GM18505 (cell line): ENCODE measurements at regions not wholly inside any gene's neighbourhood (a gene's known extent, or its start where the extent isn't known, plus 50 kb on each side); places are given as distances from the start of the nearest gene placed in this dataset.

Experiments
- ATAC-seq: cut with Tn5 transposase; IDR thresholded peaks from one replicate; pipeline ENCODE4 v1.9.1; 2021; ENCODE audit not compliant: unreplicated experiment
- POLR2A ChIP-seq: IDR thresholded peaks from 4 replicates; pipeline ENCODE4 v1.6.1; 2011; ENCODE audit warnings: borderline replicate concordance; ENCODE audit not compliant: insufficient read depth, insufficient read length; ENCODE audit errors: extremely low read depth

DNA sequence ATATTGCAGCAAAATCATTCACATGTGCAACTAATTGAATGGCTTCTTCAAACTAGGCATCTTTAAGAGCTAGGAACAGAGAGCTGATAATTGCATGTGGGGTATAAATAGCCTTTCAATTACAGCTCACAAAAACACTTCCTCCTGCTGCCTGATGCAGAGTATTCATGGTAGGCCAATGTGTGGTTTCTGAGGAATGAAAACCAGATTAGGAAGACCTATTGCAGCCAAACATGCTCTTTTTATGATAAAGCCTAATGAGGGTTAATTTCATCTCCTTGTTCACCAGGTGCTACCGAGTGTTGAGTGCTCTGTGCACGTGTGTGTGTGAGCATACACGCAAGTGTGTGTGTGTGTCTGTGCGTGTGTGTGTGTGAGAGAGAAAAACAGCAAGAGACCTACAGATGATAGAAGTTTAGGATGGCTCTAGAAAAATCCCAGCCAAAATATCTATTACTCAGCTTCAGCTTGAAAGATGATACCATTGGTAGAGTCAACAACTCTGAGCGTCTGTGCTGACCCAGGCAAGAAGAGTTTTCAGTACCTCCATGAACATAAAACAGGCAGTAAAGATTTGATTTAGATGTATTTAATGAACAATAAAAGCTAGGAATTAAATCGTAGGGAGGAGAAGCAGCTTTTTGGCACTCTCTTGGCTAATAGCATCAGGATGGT, 448.5 kb upstream of the ANKRD30A start:
- TF ChIP-seq POLR2A: no peak
- no peak for ATAC-seq

DNA sequence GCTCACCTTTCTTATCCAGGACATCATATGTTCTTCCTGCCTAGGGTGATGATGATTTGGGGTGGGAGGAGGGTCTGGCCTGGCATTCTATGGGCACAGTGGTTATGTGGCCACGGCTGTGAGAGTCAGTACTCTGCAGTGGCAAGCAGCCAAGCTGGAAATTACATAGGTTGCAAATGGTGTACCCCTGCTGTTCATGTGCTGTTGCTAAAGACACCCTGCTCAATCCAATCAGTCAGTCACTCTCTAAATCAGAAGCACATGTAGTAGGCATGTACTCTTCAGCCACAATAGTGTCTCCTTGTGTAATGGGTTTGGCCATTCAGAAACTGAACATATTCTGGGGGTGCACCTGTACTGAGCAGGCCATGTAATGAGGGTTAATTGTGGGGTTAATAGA, 449.1 kb upstream of the ANKRD30A start:
- no peak for ATAC-seq
- no peak for TF ChIP-seq POLR2A

DNA sequence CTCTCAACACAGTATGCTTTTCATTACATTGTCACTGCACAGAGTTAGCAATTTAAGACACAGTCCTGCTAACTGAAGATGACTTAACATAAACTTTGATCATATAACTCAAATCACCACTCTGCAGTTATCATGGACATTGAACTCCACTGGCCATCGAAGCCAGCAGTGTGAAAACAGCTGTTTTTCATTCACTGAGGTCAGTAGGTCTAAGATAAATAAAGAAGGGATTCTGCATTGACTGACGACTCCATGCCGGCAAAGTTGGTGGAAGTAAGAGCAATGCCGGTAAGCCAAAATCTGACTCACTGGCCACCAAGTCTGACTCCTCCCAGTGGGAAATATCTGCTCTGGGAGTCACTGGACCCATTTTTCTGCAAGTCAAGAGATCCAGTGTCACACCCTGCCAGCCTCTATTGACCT, 449.9 kb upstream of the ANKRD30A start:
- no peak for ATAC-seq
- TF ChIP-seq POLR2A: no peak

DNA sequence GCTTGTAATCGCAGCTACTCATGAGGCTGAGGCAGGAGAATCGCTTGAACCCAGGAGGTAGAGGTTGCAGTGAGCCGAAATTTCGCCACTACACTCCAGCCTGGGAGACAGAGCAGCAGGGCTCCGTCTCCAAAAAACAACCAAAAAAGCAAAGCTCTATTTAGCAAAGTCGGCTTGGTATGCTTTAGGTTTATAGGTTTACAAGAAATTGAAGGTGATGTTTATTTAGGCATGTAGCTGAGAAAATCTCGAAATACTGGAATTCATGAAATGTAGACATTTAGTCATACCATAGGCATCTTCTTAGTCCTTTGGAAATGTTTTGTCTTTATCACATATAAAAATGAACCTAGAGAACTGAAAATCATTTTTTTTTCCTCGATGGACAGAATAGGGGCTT, 453.8 kb upstream of the ANKRD30A start:
- ATAC-seq: no peak
- TF ChIP-seq POLR2A: no peak

DNA sequence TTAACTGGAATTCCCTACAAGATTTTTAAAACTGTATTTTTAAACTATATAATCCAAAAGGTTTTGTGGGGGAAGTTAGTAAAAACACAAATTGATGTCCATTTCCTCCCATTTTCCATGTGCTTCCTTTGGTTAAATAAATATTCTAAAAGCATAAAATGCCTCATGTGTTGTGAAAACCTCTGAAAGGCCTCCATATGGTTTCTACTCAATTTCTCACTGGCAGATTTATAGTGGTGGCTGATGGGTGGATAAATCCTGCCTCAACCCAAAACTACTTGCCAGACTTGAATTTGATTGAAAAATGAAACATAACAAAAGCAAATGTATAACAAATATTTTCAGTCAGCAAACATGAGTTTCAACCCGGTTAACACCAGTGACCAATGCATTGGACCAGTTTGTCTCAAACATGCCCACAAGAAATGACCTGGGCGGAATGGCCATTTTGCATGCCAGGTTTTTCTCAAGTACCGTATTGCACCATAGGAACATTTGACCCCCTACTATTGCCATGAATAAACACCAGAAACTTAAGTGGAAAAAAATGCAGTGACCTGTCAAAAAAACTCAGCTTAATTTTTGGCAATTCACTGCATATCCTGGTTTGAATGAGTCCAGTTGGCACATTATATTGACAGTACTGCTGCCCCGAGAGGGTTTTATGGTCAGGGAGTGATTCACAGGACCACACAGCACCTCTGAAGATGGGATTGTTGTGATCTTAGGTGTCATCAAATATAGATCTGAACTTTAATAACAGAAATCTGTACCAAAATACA, 454.6 kb upstream of the ANKRD30A start:
- TF ChIP-seq POLR2A: no peak
- no peak for ATAC-seq

DNA sequence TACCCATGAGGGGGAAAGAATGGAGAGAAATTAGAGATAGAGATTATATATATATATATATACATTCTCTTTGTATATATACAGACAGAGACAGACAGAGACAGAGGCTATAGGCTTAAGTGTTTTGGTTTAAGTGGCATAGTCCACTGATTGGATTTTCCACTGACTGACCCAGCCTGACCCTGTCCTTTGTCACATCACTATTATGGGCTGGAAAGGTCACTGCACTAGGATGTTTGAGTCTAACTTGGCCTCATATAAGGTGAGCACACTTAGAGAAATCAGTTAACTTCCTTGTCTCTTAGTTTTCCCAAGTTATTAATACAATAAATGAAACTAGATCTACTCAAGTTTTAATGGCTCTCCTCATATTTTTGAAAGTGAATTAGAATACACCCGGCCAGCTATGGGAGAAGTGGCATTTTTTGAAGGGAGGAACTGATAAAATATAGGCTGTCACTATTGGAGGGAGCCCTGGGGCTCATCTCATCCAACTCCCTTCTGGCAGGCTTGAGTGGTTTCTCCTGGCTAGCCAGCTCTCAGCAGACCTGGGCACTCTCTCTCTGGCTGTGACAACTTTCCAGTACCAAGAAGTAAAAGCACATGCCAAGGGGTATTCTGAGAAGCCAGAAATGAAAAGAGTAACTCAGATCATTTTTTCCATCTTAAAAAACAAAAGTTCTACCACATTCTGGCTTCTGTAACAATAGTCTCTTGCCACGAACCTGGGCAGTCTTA, 455.6 kb upstream of the ANKRD30A start:
- ATAC-seq: no peak
- TF ChIP-seq POLR2A: no peak

DNA sequence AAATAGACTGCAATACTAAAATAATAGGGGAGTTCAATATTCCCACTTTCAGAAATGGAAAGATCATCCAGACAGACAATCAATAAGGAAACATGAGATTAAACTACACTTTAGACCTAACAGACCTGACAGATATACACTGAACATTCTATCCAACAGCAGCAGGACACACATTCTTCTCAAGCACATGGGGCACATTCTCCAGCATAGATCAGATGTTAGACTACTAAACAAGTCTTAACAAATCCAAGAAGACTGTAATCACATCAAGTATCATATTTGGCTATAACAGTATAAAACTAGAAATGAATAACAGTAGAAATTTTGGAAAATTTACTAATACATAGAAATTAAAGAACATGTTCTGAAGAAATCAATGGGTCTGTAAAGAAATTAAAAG, 458.9 kb upstream of the ANKRD30A start:
- no peak for ATAC-seq
- no peak for TF ChIP-seq POLR2A

DNA sequence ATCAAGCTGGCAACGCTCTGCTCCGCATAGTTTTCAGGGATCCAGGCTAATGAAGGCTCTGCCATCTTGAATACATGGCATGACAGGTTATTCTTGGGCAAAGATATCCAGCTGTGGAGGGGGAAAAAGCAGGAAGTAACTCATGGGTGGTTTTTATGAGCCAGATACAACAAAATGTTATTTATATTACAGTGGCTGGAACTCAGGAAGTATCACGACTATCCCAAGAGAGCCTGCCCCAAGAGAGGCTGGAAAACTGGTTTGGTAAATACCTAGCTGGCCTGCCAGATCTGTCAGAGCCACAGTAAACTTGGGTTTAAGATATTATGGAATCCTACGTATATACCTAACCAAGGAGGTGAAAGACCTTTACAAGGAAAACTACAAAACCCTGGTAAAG, 462.8 kb upstream of the ANKRD30A start:
- no peak for TF ChIP-seq POLR2A
- ATAC-seq: no peak

DNA sequence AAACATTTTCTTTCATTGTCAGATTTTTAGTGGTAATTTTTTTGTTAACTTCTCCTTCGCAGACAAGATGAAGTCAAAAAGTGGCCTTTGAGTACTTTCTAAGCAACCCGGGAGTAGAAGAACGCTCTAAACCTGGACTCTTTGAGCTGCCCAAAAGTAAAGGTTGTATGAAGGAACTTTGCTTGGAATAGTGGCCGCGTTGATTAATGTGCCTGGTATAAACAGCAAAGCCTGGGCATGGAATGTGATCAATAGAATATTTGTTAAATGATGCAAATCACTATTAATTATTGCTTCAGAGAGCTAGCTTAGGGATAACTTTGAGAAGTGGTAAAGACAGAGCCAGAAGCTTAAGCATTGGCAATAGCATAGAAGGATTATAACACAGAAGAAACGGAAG, 475.1 kb upstream of the ANKRD30A start:
- TF ChIP-seq POLR2A: no peak
- no peak for ATAC-seq

DNA sequence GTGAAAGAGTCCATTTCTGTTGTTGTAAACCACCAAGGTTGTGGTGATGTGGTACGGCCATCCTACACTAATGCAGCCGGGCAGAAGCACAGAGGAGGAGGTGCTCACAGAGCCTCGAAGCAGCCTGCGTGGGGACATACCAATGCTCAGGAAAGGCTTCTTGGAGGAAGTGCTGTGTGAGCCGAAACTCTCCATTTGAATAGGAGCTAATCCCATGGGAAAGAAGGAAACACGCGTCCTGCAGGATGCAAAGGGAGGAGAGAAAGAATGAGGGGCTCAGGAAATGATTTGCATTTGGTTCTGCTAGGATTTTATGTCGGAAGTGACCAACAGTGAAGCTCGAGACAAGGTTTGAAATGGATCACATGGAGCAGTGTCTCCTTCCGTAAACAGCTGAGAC, 477.9 kb upstream of the ANKRD30A start:
- ATAC-seq: no peak
- no peak for TF ChIP-seq POLR2A

DNA sequence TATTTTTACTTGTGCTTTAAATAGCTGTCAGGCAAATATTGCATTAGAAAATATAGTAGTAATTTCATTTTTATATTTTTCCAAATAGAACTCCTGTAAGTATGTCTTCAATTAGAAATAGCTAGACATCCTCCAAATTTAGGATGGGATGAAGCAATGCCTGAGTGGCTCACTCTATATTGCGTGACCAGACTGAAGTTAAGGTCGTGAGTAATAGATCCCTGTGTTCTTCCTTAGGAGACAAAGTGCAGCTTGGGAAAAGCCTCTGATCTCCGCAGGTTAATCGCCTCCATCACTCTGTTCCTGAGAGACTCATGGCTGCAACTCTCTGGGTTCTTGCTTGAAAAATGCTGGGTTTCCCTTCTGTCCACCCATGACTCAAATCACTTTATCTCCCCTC, 484.8 kb upstream of the ANKRD30A start:
- ATAC-seq: no peak
- no peak for TF ChIP-seq POLR2A

DNA sequence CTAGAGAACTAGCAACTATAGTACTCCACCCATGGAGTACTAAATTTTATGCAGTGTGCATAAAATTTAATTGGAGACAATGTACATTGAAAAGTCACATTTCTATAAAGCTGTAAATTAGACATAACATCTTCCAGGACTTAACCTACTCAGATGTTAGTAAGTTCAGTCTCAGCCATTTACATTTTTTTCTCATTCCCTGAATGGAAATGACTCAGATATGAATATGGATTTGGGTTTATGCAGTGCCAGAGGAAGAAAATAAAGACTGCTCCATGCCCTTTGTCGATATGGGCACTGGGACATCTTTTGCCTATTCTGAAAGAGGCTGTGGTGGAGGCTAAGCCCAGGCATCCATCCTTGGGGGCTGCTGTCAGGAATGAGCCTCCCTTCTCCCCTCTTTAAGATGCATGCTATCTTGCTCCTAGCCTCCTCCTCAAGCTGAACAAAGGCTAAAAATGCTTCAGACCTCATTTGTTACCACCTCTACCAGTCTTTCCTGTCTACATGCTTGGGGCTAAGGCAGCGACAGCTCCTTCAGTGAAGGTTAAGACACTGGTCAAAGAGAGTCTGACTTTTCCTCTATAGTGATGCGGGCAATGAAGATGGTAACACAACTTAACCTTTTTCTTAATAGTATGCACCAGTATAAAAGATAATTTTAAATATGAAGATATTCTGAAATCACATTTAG, 486.8 kb upstream of the ANKRD30A start:
- ATAC-seq: no peak

DNA sequence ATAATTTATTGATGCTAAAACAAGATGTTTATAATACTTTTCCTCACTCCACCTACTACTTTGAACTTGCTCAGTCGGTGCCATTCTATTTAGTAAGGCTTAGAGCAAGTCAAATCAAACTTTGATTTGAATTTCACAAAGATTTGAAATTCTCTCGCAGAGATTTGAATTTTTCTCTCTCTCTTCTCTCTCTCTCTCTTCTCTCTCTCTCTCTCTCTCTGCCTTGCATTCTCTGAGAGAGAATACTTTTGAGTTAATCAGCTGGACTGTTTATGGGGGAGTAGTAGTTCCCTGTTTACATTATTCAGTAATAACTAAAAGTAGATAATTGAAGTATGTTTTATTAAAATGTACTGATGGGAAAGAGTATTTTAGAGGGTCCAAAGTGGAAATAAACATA, 488.5 kb upstream of the ANKRD30A start:
- no peak for ATAC-seq
- no peak for TF ChIP-seq POLR2A

More for the DNA sequence above, 486.8 kb upstream of the ANKRD30A start:
- TF ChIP-seq POLR2A: no peak
